Thyroid gland (tissue), 4 donors: ENCODE measurements at regions not wholly inside any gene's neighbourhood (a gene's known extent, or its start where the extent isn't known, plus 50 kb on each side); places are given as distances from the start of the nearest gene placed in this dataset.
"Not testable (repeated sequence)": the region's sequence is repeated elsewhere in the genome, so short reads cannot be mapped to it uniquely, and the experiment has no call there.

Source experiments
- DNase-seq, 2 donors: peaks; one replicate each; pipeline ENCODE4 v3.0.0-alpha.2; 2019
- H3K27ac ChIP-seq, 3 donors: fragments of 200-600 bp; sonication (generic); 1 replicate in 2 of 3; 2 replicates in 1 of 3; pipeline ENCODE4 v1.5.1; 2016 to 2019; ENCODE audit warnings: mild to moderate bottlenecking in 1 of 3, moderate library complexity in 1 of 3
- H3K27me3 ChIP-seq: fragments of 200-600 bp; sonication (generic); one replicate; pipeline ENCODE4 v1.5.1; 2019
- H3K36me3 ChIP-seq, 2 donors: fragments of 200-600 bp; sonication (generic); one replicate each; pipeline ENCODE4 v1.5.1; 2016 to 2019
- H3K4me1 ChIP-seq, 2 donors: fragments of 200-600 bp; sonication (generic); one replicate each; pipeline ENCODE4 v1.5.1; 2017 to 2019
- H3K4me3 ChIP-seq, 3 donors: fragments of 200-600 bp; sonication (generic); replicated peaks in 1 of 3; 1 replicate in 2 of 3; 2 replicates in 1 of 3; pipeline ENCODE4 v1.5.1; 2016; ENCODE audit warnings: mild to moderate bottlenecking in 1 of 3
- H3K9me3 ChIP-seq: fragments of 200-600 bp; sonication (generic); one replicate; pipeline ENCODE4 v1.5.1; 2017
- POLR2A ChIP-seq, 2 donors: fragments of 450-650 bp; IDR thresholded peaks; one replicate each; pipeline ENCODE4 v1.6.1; 2017; ENCODE audit warnings: antibody characterized with exemption in 2 of 2, mild to moderate bottlenecking in 2 of 2, moderate library complexity in 1 of 2
- WGBS, 2 donors: methylation state at CpG; one replicate each; pipeline ENCODE4 v1.1.5; 2017; 5-methylcytosine and 5-hydroxymethylcytosine counted together
- intact Hi-C: fragments of 100-400 bp; cut with DNase I; formaldehyde crosslinking; loops from one replicate; pipeline ENCODE4 v1.15.1; 2023
- TF ChIP-seq, protein P1 (sequence below), 6 experiments: fragments of 200-600 bp in 3 of 6; fragments of 450-650 bp in 3 of 6; sonication (generic) in 3 of 6; IDR thresholded peaks; one replicate each; pipeline ENCODE4 v1.5.1; 2016 to 2019; ENCODE audit warnings: antibody characterized with exemption in 6 of 6, mild to moderate bottlenecking in 2 of 6, inconsistent platforms in 1 of 6, moderate library complexity in 1 of 6

DNA sequence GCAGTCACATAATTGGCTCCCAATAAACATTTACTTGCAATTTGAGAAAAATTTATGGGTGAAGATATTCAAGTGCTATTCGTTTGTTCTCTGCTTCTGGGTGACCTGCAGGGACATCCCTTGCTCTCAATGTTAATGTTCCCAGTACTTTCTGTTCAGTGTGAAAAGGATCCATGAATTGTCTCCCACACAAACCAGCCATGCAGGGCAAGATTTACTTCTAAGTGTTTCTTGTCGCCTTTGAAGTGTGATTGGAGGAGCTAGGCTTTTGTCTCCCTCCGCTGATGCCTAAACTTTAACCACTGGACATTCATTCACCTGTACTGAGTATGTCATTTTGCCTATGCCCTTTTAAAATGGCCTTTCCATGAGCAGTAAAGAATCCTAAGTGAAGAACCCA, 66.4 kb upstream of the ADA2 start:
- Histone ChIP-seq H3K4me3 (no peak overlapping the region), H3K27ac (no peak overlapping the region), H3K27me3 (no peaks in the 10 kb centered on the region), H3K36me3 (no peaks in the 10 kb centered on the region), H3K4me1 (no peaks in the 10 kb centered on the region), H3K9me3 (no peaks in the 10 kb centered on the region)
- intact Hi-C loops = no loop called here
- TF ChIP-seq, protein P1, sequence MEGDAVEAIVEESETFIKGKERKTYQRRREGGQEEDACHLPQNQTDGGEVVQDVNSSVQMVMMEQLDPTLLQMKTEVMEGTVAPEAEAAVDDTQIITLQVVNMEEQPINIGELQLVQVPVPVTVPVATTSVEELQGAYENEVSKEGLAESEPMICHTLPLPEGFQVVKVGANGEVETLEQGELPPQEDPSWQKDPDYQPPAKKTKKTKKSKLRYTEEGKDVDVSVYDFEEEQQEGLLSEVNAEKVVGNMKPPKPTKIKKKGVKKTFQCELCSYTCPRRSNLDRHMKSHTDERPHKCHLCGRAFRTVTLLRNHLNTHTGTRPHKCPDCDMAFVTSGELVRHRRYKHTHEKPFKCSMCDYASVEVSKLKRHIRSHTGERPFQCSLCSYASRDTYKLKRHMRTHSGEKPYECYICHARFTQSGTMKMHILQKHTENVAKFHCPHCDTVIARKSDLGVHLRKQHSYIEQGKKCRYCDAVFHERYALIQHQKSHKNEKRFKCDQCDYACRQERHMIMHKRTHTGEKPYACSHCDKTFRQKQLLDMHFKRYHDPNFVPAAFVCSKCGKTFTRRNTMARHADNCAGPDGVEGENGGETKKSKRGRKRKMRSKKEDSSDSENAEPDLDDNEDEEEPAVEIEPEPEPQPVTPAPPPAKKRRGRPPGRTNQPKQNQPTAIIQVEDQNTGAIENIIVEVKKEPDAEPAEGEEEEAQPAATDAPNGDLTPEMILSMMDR (IDR thresholded peaks at IDR 0.05) = no peak
- TF ChIP-seq POLR2A (IDR thresholded peaks at IDR 0.05) = no peak
- no peak for DNase-seq
- 58 to 65% methylated on average over 3 of the region's 3 CpGs for WGBS, 2 donors

DNA sequence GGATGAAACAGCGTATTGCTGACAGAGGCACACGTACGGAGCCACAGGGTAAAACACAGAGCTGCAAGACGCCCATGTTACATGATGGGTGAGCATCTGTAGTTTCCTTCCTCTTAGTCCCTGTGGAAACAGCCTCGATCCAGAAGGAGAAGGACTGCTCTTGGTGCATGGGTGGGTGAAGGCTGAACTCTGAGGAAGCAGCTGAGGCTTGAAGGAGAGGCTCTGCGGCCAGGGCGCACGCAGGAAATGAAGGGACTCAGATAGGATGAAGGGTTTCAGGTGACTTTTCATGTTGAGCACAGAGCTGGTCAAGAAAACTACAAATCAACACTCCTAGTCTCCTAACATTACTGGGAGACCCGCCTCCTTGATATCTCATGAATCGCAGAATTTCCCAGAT, 65.7 kb upstream of the ADA2 start:
- 81 to 82% methylated on average over 10 of the region's 10 CpGs for WGBS, 2 donors
- intact Hi-C loops = no loop called here

DNA sequence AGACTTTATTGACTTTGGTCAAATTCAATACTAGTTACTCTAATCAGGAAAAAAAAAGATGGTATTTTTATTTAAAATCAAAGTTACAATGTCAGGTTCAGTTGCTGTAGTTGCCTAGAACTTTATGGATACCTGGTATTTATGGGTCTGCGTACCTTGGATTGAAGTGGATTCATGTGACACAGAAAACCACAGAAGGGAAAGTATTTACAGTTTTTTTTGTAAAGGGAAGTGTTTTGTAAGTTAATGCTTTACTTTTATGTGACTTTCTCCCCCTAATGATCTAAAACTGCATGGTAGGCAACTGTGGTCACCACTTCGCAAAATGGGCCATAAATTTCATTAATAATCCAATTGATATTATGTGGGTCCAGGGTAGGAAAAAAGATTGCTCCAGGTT, 65.2 kb upstream of the ADA2 start:
- intact Hi-C loops = no loop called here
- 88 to 90% methylated on average over 2 of the region's 2 CpGs for WGBS, 2 donors

More for the DNA sequence above, 65.7 kb upstream of the ADA2 start:
- Histone ChIP-seq H3K4me1 (no peaks in the 10 kb centered on the region), H3K36me3 (no peaks in the 10 kb centered on the region), H3K27me3 (no peaks in the 10 kb centered on the region), H3K4me3 (no peak overlapping the region), H3K27ac (no peak overlapping the region), H3K9me3 (no peaks in the 10 kb centered on the region)
- no peak for DNase-seq
- TF ChIP-seq, protein P1 (IDR thresholded peaks at IDR 0.05) = no peak
- no peak for TF ChIP-seq POLR2A (IDR thresholded peaks at IDR 0.05)

DNA sequence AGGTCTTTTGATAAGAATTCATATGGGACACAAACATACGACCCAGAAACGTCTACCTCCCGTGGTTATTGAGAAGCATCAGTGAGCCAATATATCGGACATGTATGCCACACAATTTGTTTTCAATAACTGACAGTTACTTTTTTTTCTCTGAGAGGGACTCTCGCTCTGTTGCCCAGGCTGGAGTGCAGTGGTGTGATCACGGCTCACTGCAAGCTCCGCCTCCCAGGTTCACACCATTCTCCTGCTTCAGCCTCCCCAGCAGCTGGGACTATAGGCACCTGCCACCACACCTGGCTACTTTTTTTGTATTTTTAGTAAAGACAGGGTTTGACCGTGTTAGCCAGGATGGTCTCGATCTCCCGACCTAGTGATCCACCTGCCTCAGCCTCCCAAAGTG, 64.6 kb upstream of the ADA2 start:
- H3K27me3 ChIP-seq, intact Hi-C loops, DNase-seq, H3K9me3 ChIP-seq, H3K27ac ChIP-seq, H3K4me1 ChIP-seq, H3K36me3 ChIP-seq, H3K4me3 ChIP-seq: not testable (repeated sequence)
- 86 to 89% methylated on average over 10 of the region's 10 CpGs for WGBS, 2 donors

More for the DNA sequence above, 65.2 kb upstream of the ADA2 start:
- Histone ChIP-seq H3K27me3 (no peaks in the 10 kb centered on the region), H3K9me3 (no peaks in the 10 kb centered on the region), H3K4me1 (no peaks in the 10 kb centered on the region), H3K4me3 (no peak overlapping the region), H3K27ac (no peak overlapping the region), H3K36me3 (no peaks in the 10 kb centered on the region)
- no peak for DNase-seq
- TF ChIP-seq, protein P1 (IDR thresholded peaks at IDR 0.05) = no peak
- no peak for TF ChIP-seq POLR2A (IDR thresholded peaks at IDR 0.05)

DNA sequence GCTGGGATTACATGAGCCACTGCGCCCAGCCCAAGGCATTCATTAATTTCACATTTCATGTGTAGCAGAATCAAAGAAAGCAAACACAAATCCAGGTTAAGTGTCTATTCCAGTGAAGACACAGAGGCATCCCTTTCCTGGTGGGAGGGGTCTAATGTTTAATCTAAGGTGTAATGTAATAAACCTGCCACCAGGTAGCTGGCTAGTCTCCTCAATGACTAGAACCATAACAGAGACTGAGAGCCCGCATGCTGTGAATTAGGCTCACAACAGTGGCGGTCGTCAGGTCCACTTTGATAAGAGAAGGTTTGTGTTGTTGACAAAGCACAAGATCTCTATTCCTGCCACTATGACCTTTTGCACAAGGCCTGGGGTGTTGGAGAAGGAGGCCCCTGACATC, 64.2 kb upstream of the ADA2 start:
- H3K27me3 ChIP-seq = no peaks in the 10 kb centered on the region
- TF ChIP-seq, protein P1 (IDR thresholded peaks at IDR 0.05) = no peak
- TF ChIP-seq POLR2A (IDR thresholded peaks at IDR 0.05) = no peak
- H3K27ac ChIP-seq = no peak overlapping the region
- intact Hi-C loops = no loop called here
- no peaks in the 10 kb centered on the region for H3K36me3 ChIP-seq
- no peak overlapping the region for H3K4me3 ChIP-seq
- WGBS, 2 donors = 81 to 94% methylated on average over 4 of the region's 4 CpGs
- H3K9me3 ChIP-seq = no peaks in the 10 kb centered on the region
- DNase-seq = no peak
- H3K4me1 ChIP-seq = no peaks in the 10 kb centered on the region

DNA sequence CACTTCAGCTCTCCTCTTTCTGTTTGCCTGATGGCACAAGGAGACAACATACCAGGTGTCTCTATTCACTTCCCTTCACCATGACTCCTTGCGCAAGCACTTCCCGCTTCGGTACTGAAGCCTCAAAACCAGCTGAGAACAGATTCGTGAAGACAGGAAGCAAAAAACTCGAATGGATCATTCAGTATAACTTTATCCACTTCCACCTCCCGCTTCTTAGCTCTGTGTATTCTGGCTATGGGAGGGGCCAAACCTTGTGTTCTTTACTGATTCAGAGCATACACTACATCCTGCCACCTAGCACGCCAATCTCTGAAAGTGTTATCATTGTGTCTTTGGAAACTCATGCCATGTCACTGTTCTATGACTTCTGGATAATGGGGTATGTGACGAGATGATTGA, 62.2 kb upstream of the ADA2 start:
- no peaks in the 10 kb centered on the region for H3K4me1 ChIP-seq
- no peak overlapping the region for H3K4me3 ChIP-seq
- no peaks in the 10 kb centered on the region for H3K27me3 ChIP-seq
- intact Hi-C loops = no loop called here
- no peaks in the 10 kb centered on the region for H3K9me3 ChIP-seq
- no peaks in the 10 kb centered on the region for H3K36me3 ChIP-seq
- WGBS, 2 donors = 64 to 75% methylated on average over 8 of the region's 8 CpGs
- TF ChIP-seq, protein P1 (IDR thresholded peaks at IDR 0.05) = no peak
- TF ChIP-seq POLR2A (IDR thresholded peaks at IDR 0.05) = no peak
- DNase-seq = no peak
- no peak overlapping the region for H3K27ac ChIP-seq
